ENCODE measurements at regions not wholly inside any gene's neighbourhood (a gene's known extent, or its start where the extent isn't known, plus 50 kb on each side); places are given as distances from the start of the nearest gene placed in this dataset.

DNA sequence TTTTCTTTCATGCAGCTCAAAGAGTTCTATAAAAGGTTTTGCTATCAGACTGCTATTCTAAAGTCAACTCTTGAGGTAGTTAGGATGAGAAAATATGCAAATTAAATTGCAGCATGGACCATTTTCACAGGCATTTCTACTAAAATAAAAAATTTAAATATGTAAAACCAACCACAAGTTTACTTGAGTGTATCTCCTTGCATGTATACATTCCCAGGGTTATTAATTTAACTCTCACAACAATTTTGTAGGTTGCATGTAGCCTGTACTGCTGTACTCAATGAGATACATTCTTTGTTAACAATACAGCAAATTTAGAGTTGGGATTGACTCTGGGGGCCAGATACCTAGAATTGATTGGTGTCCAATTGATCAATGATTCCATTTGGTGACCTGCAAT lies 265.8 kb downstream of the MED10 start:
- Histone ChIP-seq H3K9me3 (ENCODE audit: severe bottlenecking) (no peaks in the 10 kb centered on the region), H3K27ac (no peak overlapping the region), H3K4me3 (ENCODE audit: low read depth, low read length) (no peak overlapping the region), H3K36me3 (no peaks in the 10 kb centered on the region), H3K27me3 (ENCODE audit: insufficient read depth, low read depth, severe bottlenecking) (peaks cover 93% of the 10 kb centered on the region)
- no peak for DNase-seq
- TF ChIP-seq CTCF (IDR thresholded peaks at IDR 0.05; ENCODE audit: low read depth, low read length): no peak

DNA sequence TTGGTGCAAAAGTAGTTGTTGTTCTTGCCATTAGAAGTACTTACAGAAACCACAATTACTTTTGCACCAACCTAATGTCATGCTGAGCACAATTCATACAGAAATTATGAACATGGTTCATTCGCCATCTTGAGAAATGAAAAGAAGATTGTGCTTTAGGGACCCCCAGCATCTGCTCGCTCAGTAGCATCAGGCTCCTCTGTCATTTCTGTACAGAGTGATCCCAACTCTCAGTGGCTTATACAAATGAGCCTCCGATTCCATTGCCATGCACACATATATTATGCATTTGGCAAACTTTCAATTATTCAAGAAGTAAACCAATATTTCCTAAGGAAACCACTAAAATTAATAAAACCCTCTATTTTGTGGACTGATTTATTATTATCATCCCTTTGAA lies 266.2 kb downstream of the MED10 start:
- DNase-seq: no peak
- no peaks in the 10 kb centered on the region for H3K9me3 ChIP-seq (ENCODE audit: severe bottlenecking)
- H3K36me3 ChIP-seq: no peaks in the 10 kb centered on the region
- H3K4me3 ChIP-seq (ENCODE audit: low read depth, low read length): no peak overlapping the region
- H3K27ac ChIP-seq: no peak overlapping the region
- peaks cover 95% of the 10 kb centered on the region for H3K27me3 ChIP-seq (ENCODE audit: insufficient read depth, low read depth, severe bottlenecking)
- TF ChIP-seq CTCF (IDR thresholded peaks at IDR 0.05; ENCODE audit: low read depth, low read length): no peak

DNA sequence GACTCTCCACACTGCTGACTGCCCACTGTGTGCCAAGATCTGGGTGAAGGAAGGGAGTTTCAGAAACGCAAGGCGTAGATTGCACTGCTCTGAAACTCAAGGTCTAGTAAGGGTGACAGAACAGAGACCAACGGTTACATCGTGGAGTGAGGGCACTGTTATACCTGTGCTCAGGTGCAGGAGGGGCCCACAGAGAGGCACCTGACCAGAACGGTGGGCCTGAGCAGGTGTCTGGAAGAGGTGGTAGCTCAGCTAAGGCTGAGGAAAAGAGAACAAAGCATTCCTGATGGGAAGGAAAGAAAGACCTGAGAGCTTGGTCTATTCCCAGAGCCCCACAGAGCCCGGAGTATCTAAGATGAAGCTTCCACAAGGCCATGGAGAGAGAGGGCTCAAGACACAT lies 267.2 kb downstream of the MED10 start:
- H3K4me3 ChIP-seq (ENCODE audit: low read depth, low read length): no peak overlapping the region
- H3K9me3 ChIP-seq (ENCODE audit: severe bottlenecking): no peaks in the 10 kb centered on the region
- peaks cover 97% of the 10 kb centered on the region for H3K27me3 ChIP-seq (ENCODE audit: insufficient read depth, low read depth, severe bottlenecking)
- H3K27ac ChIP-seq: no peak overlapping the region
- no peak for TF ChIP-seq CTCF (IDR thresholded peaks at IDR 0.05; ENCODE audit: low read depth, low read length)
- no peak for DNase-seq
- H3K36me3 ChIP-seq: no peaks in the 10 kb centered on the region

- Histone ChIP-seq H3K27me3 (ENCODE audit: insufficient read depth, low read depth, severe bottlenecking) (peaks cover 99% of the 10 kb centered on the region), H3K4me3 (ENCODE audit: low read depth, low read length) (no peak overlapping the region), H3K36me3 (no peaks in the 10 kb centered on the region), H3K27ac (no peak overlapping the region), H3K9me3 (ENCODE audit: severe bottlenecking) (no peaks in the 10 kb centered on the region)
- TF ChIP-seq CTCF (IDR thresholded peaks at IDR 0.05; ENCODE audit: low read depth, low read length): no peak
- no peak for DNase-seq
Observed at GRCh38 chr5:6110441-6111005, 267.8 kb downstream of the MED10 start.

- peaks cover 100% of the 10 kb centered on the region for H3K27me3 ChIP-seq (ENCODE audit: insufficient read depth, low read depth, severe bottlenecking)
- DNase-seq: no peak
- TF ChIP-seq CTCF (IDR thresholded peaks at IDR 0.05; ENCODE audit: low read depth, low read length): no peak
- H3K4me3 ChIP-seq (ENCODE audit: low read depth, low read length): no peak overlapping the region
- H3K27ac ChIP-seq: no peak overlapping the region
- H3K9me3 ChIP-seq (ENCODE audit: severe bottlenecking): no peaks in the 10 kb centered on the region
- no peaks in the 10 kb centered on the region for H3K36me3 ChIP-seq
Observed at GRCh38 chr5:6108981-6109825, 269.1 kb downstream of the MED10 start.

DNA sequence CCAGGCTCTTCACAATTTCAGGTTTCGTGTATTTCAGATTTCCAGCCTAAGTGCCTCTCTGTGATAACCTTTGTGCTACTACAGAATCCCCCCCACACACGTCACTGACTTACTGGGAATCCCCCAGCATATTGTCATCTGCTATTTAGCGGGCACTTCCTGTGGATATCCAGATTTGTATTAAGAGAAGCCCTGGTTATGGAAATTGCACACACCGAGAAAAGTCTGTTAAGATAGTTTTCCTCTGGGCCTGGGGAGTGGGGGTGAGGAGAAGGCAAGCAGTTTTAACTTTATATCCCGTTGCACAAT lies 269.9 kb downstream of the MED10 start:
- Histone ChIP-seq H3K27me3 (ENCODE audit: insufficient read depth, low read depth, severe bottlenecking) (peaks cover 100% of the 10 kb centered on the region), H3K9me3 (ENCODE audit: severe bottlenecking) (no peaks in the 10 kb centered on the region), H3K36me3 (no peaks in the 10 kb centered on the region), H3K4me3 (ENCODE audit: low read depth, low read length) (no peak overlapping the region), H3K27ac (no peak overlapping the region)
- no peak for DNase-seq
- TF ChIP-seq CTCF (IDR thresholded peaks at IDR 0.05; ENCODE audit: low read depth, low read length): no peak
